Ascending aorta (tissue), 2 donors: ENCODE measurements at regions not wholly inside any gene's neighbourhood (a gene's known extent, or its start where the extent isn't known, plus 50 kb on each side); places are given as distances from the start of the nearest gene placed in this dataset.

Experiments used
- DNase-seq, 2 donors: peaks; one replicate each; pipeline ENCODE4 v3.0.0-alpha.2; 2019; ENCODE audit warnings: low spot score in 2 of 2
- H3K27ac ChIP-seq, 2 donors: fragments of 200-600 bp; sonication (generic); one replicate each; pipeline ENCODE4 v1.5.1; 2016 to 2017; ENCODE audit warnings: mild to moderate bottlenecking in 1 of 2
- H3K27me3 ChIP-seq: fragments of 200-600 bp; sonication (generic); one replicate; pipeline ENCODE4 v1.5.1; 2017
- H3K36me3 ChIP-seq, 2 donors: fragments of 200-600 bp; sonication (generic); one replicate each; pipeline ENCODE4 v1.5.1; 2016
- H3K4me1 ChIP-seq, 2 donors: fragments of 200-600 bp; sonication (generic); one replicate each; pipeline ENCODE4 v1.5.1; 2016 to 2017; ENCODE audit warnings: mild to moderate bottlenecking in 1 of 2
- H3K4me3 ChIP-seq, 2 donors: fragments of 200-600 bp; sonication (generic); one replicate each; pipeline ENCODE4 v1.5.1; 2016 to 2017; ENCODE audit warnings: mild to moderate bottlenecking in 1 of 2
- H3K9me3 ChIP-seq, 2 donors: fragments of 200-600 bp; sonication (generic); one replicate each; pipeline ENCODE4 v1.5.1; 2016
- intact Hi-C: fragments of 100-400 bp; cut with DNase I; formaldehyde crosslinking; loops from one replicate; pipeline ENCODE4 v1.15.1; 2023
- TF ChIP-seq, protein P1 (sequence below), 3 experiments: fragments of 200-600 bp in 2 of 3; fragments of 450-650 bp in 1 of 3; sonication (generic) in 2 of 3; IDR thresholded peaks; one replicate each; pipeline ENCODE4 v1.5.1; 2016 to 2019; ENCODE audit warnings: antibody characterized with exemption in 3 of 3, mild to moderate bottlenecking in 1 of 3, moderate library complexity in 1 of 3

DNA sequence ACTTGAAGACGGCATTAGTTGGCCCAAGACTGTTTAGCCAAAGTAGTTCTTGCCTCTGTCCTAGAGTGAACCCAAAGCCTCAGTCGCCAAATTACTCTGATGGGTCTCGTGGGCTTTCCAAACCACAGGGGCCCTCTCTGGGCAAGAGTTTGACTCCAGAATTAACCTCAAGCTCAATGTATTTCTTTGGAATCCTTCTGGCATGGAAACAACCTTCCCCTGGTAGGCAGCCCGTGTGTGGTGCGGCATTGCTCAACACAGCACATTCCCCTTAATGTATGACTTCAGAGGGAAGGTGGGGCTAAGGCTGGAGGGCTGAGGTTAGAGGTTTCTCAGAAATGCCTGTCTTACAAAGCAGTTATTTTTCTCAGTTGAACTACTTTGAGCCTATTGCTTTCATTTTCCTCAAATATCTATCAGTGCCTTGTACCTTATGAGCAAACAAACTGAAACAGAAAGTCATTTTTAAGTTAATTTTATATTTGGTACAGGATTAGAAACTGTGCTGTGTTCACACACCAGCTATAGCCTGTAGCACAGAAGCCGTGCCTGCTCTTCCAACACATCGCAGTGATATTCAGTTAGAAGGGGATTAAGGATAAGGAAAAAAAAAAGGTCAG, 123.9 kb upstream of the HAPLN1 start:
- Histone ChIP-seq H3K36me3 (no peaks in the 10 kb centered on the region), H3K4me3 (peak overlapping the region; percentile 31 to 55), H3K9me3 (no peaks in the 10 kb centered on the region), H3K4me1 (peaks cover 0 to 5% of the 10 kb centered on the region in 2 donors), H3K27ac (peak overlapping the region; percentile 56 to 61), H3K27me3 (no peaks in the 10 kb centered on the region)
- peak in 1 of 2 donors; percentile 73 for DNase-seq
- TF ChIP-seq, protein P1, sequence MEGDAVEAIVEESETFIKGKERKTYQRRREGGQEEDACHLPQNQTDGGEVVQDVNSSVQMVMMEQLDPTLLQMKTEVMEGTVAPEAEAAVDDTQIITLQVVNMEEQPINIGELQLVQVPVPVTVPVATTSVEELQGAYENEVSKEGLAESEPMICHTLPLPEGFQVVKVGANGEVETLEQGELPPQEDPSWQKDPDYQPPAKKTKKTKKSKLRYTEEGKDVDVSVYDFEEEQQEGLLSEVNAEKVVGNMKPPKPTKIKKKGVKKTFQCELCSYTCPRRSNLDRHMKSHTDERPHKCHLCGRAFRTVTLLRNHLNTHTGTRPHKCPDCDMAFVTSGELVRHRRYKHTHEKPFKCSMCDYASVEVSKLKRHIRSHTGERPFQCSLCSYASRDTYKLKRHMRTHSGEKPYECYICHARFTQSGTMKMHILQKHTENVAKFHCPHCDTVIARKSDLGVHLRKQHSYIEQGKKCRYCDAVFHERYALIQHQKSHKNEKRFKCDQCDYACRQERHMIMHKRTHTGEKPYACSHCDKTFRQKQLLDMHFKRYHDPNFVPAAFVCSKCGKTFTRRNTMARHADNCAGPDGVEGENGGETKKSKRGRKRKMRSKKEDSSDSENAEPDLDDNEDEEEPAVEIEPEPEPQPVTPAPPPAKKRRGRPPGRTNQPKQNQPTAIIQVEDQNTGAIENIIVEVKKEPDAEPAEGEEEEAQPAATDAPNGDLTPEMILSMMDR (IDR thresholded peaks at IDR 0.05), result no peak
- intact Hi-C loops, result no loop called here

GRCh38 chr5:83839788-83840187, 119.1 kb upstream of the HAPLN1 start:
- Histone ChIP-seq H3K36me3 (no peaks in the 10 kb centered on the region), H3K4me1 (no peaks in the 10 kb centered on the region), H3K27me3 (no peaks in the 10 kb centered on the region), H3K27ac (no peak overlapping the region), H3K4me3 (no peak overlapping the region), H3K9me3 (no peaks in the 10 kb centered on the region)
- TF ChIP-seq, protein P1 (IDR thresholded peaks at IDR 0.05), result no peak
- intact Hi-C loops, result no loop called here
- DNase-seq, result no peak

- intact Hi-C loops, result no loop called here
- TF ChIP-seq, protein P1 (IDR thresholded peaks at IDR 0.05), result no peak
- Histone ChIP-seq H3K36me3 (no peaks in the 10 kb centered on the region), H3K27ac (no peak overlapping the region), H3K27me3 (no peaks in the 10 kb centered on the region), H3K9me3 (no peaks in the 10 kb centered on the region), H3K4me3 (no peak overlapping the region), H3K4me1 (no peaks in the 10 kb centered on the region)
- no peak for DNase-seq
Observed at GRCh38 chr5:83839256-83839655, 118.6 kb upstream of the HAPLN1 start.

GRCh38 chr5:83837265-83837907, 116.7 kb upstream of the HAPLN1 start:
- Histone ChIP-seq H3K4me3 (no peak overlapping the region), H3K27ac (no peak overlapping the region), H3K9me3 (no peaks in the 10 kb centered on the region), H3K4me1 (no peaks in the 10 kb centered on the region), H3K27me3 (no peaks in the 10 kb centered on the region), H3K36me3 (no peaks in the 10 kb centered on the region)
- intact Hi-C loops, result no loop called here
- TF ChIP-seq, protein P1 (IDR thresholded peaks at IDR 0.05), result no peak
- DNase-seq, result no peak

DNA sequence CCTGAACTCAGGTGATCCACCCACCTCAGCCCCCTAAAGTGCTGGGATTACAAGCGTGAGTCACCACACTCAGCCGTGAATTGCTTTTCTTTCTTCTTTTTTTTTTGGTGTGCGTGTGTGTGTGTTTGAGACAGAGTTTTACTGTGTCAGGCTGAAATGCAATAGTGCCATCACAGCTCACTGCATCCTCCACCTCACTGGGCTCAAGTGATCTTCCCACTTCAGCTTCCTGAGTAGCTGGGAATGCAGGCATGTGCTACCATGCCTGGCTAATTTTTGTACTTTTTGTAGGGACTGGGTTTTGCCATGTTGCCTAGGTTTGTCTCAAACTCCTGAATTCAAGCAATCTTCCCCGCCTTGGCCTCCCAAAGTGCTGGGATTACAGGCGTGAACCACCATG, 113.7 kb upstream of the HAPLN1 start:
- no peaks in the 10 kb centered on the region for H3K27me3 ChIP-seq
- no peak overlapping the region for H3K27ac ChIP-seq
- H3K9me3 ChIP-seq, result no peaks in the 10 kb centered on the region
- no peaks in the 10 kb centered on the region for H3K4me1 ChIP-seq
- no peaks in the 10 kb centered on the region for H3K36me3 ChIP-seq
- intact Hi-C loops, result no loop called here
- no peak for DNase-seq
- TF ChIP-seq, protein P1 (IDR thresholded peaks at IDR 0.05), result no peak
- no peak overlapping the region for H3K4me3 ChIP-seq
